ENCODE measurements at regions not wholly inside any gene's neighbourhood (a gene's known extent, or its start where the extent isn't known, plus 50 kb on each side); places are given as distances from the start of the nearest gene placed in this dataset.

- H3K9me3 Mint-ChIP-seq, result no peaks in the 10 kb centered on the region
- no peaks in the 10 kb centered on the region for H3K4me1 Mint-ChIP-seq (ENCODE audit: low read depth)
- no peaks in the 10 kb centered on the region for H3K36me3 Mint-ChIP-seq (ENCODE audit: low read depth)
- no peaks in the 10 kb centered on the region for H3K27me3 Mint-ChIP-seq (ENCODE audit: low read depth)
- H3K27ac Mint-ChIP-seq, result no peak overlapping the region
- H3K4me3 Mint-ChIP-seq, result no peak overlapping the region
- DNase-seq (ENCODE audit: low spot score), result no peak
Measured at GRCh38 chr5:102700120-102700831, 54.8 kb upstream of the PAM start.

GRCh38 chr5:102700916-102701315, 54.2 kb upstream of the PAM start:
- no peak for DNase-seq (ENCODE audit: low spot score)
- Mint-ChIP-seq H3K27ac (no peak overlapping the region), H3K27me3 (ENCODE audit: low read depth) (no peaks in the 10 kb centered on the region), H3K4me3 (no peak overlapping the region), H3K36me3 (ENCODE audit: low read depth) (no peaks in the 10 kb centered on the region), H3K4me1 (ENCODE audit: low read depth) (no peaks in the 10 kb centered on the region), H3K9me3 (no peaks in the 10 kb centered on the region)

DNA sequence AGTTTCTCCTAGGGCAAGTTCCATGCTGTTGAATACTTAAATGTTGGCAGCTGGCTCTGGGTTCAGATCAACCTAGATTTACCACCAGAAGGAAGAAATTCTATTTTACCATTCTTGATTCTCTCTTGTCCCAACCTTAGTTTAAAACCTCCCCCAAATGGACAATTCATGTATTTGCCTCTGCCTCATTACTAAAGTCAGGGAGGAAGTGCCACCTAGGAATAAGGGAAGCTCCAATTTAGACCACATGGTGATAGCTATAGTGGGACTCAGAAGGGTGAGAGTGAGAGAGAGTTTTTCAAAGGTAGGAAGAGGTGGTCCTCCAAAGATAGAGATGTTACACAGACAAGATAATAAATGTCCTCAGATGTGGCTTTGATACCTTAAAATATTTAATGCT, 53.4 kb upstream of the PAM start:
- no peak overlapping the region for H3K27ac Mint-ChIP-seq
- H3K4me1 Mint-ChIP-seq (ENCODE audit: low read depth), result no peaks in the 10 kb centered on the region
- no peak overlapping the region for H3K4me3 Mint-ChIP-seq
- H3K27me3 Mint-ChIP-seq (ENCODE audit: low read depth), result no peaks in the 10 kb centered on the region
- no peak for DNase-seq (ENCODE audit: low spot score)
- no peaks in the 10 kb centered on the region for H3K9me3 Mint-ChIP-seq
- no peaks in the 10 kb centered on the region for H3K36me3 Mint-ChIP-seq (ENCODE audit: low read depth)
